Mesothelial cell of epicardium (in vitro differentiated cells): ENCODE measurements at regions not wholly inside any gene's neighbourhood (a gene's known extent, or its start where the extent isn't known, plus 50 kb on each side); places are given as distances from the start of the nearest gene placed in this dataset.

Source experiments
- DNase-seq, 2 experiments: peaks; one replicate each; pipeline ENCODE4 v3.0.0; 2021; ENCODE audit warnings: low spot score in 2 of 2; ENCODE audit not compliant: unreplicated experiment in 2 of 2
- H3K27ac Mint-ChIP-seq: 2 replicates; pipeline ENCODE4 v1.8.0; 2021; ENCODE audit warnings: mixed read lengths
- H3K27me3 Mint-ChIP-seq: 2 replicates; pipeline ENCODE4 v1.8.0; 2021; ENCODE audit warnings: low read depth, mixed read lengths
- H3K36me3 Mint-ChIP-seq: 2 replicates; pipeline ENCODE4 v1.8.0; 2021; ENCODE audit warnings: mixed read lengths
- H3K4me1 Mint-ChIP-seq: 2 replicates; pipeline ENCODE4 v1.8.0; 2021; ENCODE audit warnings: mixed read lengths
- H3K4me3 Mint-ChIP-seq: 2 replicates; pipeline ENCODE4 v1.8.0; 2021; ENCODE audit warnings: mild to moderate bottlenecking, moderate library complexity, mixed read lengths
- H3K9me3 Mint-ChIP-seq: 2 replicates; pipeline ENCODE4 v1.8.0; 2021; ENCODE audit warnings: mixed read lengths
- CTCF ChIP-seq: fragments of 200-600 bp; sonication (generic); IDR thresholded peaks from one replicate; pipeline ENCODE4 v1.5.0; 2021; ENCODE audit warnings: antibody characterized with exemption; ENCODE audit not compliant: unreplicated experiment

DNA sequence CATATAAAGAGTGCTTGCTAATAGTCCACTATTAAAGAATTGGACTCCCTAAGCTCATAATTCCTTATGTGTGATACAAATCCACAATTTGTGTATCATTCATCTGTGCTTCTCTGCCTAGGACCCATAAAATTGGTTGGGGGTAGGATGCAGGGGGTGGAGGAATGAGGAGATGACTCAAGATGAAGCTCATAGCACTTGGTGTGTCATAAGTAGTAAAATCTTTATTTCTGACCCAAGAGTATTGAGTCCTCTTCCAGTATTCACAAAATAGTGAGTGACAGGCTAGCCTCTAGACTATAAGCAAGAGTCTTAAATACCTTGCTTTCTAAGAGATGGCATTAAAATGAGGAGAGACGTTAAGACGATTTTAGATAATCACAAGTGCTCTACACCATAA is 390.9 kb upstream of the CDH19 start:
- Mint-ChIP-seq H3K4me3 (no peak overlapping the region), H3K36me3 (no peaks in the 10 kb centered on the region), H3K9me3 (peaks cover 8% of the 10 kb centered on the region), H3K27me3 (no peaks in the 10 kb centered on the region), H3K4me1 (peaks cover 9% of the 10 kb centered on the region), H3K27ac (no peak overlapping the region)
- TF ChIP-seq CTCF = no peak
- no peak for DNase-seq

- TF ChIP-seq CTCF = no peak
- Mint-ChIP-seq H3K27me3 (no peaks in the 10 kb centered on the region), H3K4me1 (peaks cover 9% of the 10 kb centered on the region), H3K27ac (no peak overlapping the region), H3K4me3 (no peak overlapping the region), H3K36me3 (no peaks in the 10 kb centered on the region), H3K9me3 (peaks cover 8% of the 10 kb centered on the region)
- no peak for DNase-seq
Observed at GRCh38 chr18:66993492-66993891, 389.6 kb upstream of the CDH19 start.

GRCh38 chr18:66990909-66991308 is 387.0 kb upstream of the CDH19 start:
- no peak for TF ChIP-seq CTCF

GRCh38 chr18:66979009-66979408 is 375.1 kb upstream of the CDH19 start:
- Mint-ChIP-seq H3K36me3 (no peaks in the 10 kb centered on the region), H3K4me3 (no peak overlapping the region), H3K27ac (no peak overlapping the region), H3K4me1 (no peaks in the 10 kb centered on the region), H3K9me3 (peaks cover 6% of the 10 kb centered on the region), H3K27me3 (no peaks in the 10 kb centered on the region)
- no peak for TF ChIP-seq CTCF
- DNase-seq = no peak

More at GRCh38 chr18:66990909-66991308, 387.0 kb upstream of the CDH19 start:
- Mint-ChIP-seq H3K36me3 (no peaks in the 10 kb centered on the region), H3K27ac (no peak overlapping the region), H3K27me3 (no peaks in the 10 kb centered on the region), H3K4me1 (peaks cover 9% of the 10 kb centered on the region), H3K9me3 (peaks cover 4% of the 10 kb centered on the region), H3K4me3 (no peak overlapping the region)
- no peak for DNase-seq

GRCh38 chr18:66972681-66973080 is 368.8 kb upstream of the CDH19 start:
- Mint-ChIP-seq H3K4me3 (no peak overlapping the region), H3K36me3 (no peaks in the 10 kb centered on the region), H3K4me1 (no peaks in the 10 kb centered on the region), H3K27ac (no peak overlapping the region), H3K9me3 (no peaks in the 10 kb centered on the region), H3K27me3 (no peaks in the 10 kb centered on the region)
- no peak for TF ChIP-seq CTCF
- DNase-seq = no peak

GRCh38 chr18:66971960-66972359 is 368.1 kb upstream of the CDH19 start:
- DNase-seq = no peak
- no peaks in the 10 kb centered on the region for H3K27me3 Mint-ChIP-seq
- H3K9me3 Mint-ChIP-seq = no peaks in the 10 kb centered on the region
- no peaks in the 10 kb centered on the region for H3K4me1 Mint-ChIP-seq
- no peak for TF ChIP-seq CTCF
- no peak overlapping the region for H3K27ac Mint-ChIP-seq
- no peak overlapping the region for H3K4me3 Mint-ChIP-seq
- no peaks in the 10 kb centered on the region for H3K36me3 Mint-ChIP-seq
